DOHH2 (cell line): ENCODE measurements at regions not wholly inside any gene's neighbourhood (a gene's known extent, or its start where the extent isn't known, plus 50 kb on each side); places are given as distances from the start of the nearest gene placed in this dataset.

Experiments used
- EZH2phosphoT487 ChIP-seq: fragments of 200-600 bp; sonication (generic); IDR thresholded peaks from 2 replicates; pipeline ENCODE4 v1.6.1; 2017; ENCODE audit warnings: borderline replicate concordance, mild to moderate bottlenecking, antibody characterized with exemption, low read length, moderate library complexity, mixed read lengths
- TF ChIP-seq, protein P1 (sequence below): fragments of 200-600 bp; sonication (generic); IDR thresholded peaks from one replicate; pipeline ENCODE4 v1.5.1; 2014; ENCODE audit warnings: antibody characterized with exemption, mild to moderate bottlenecking, low read depth, low read length; ENCODE audit not compliant: poor library complexity, severe bottlenecking

DNA sequence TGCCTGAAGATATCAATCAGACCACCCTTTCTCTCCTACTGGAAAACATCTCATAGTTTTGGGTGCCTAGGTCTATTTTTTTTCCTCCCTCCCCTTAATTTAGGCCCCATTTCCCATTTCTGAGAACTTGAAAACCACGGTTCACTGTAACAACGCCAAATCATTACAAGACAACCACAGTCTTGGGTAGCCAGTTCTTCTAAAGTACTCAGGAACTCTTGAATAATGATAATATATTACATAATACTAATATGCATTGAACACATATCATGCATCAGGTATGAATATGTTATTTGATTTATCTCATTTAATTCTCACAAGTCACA is 185.1 kb upstream of the ADO start:
- TF ChIP-seq, protein P1, sequence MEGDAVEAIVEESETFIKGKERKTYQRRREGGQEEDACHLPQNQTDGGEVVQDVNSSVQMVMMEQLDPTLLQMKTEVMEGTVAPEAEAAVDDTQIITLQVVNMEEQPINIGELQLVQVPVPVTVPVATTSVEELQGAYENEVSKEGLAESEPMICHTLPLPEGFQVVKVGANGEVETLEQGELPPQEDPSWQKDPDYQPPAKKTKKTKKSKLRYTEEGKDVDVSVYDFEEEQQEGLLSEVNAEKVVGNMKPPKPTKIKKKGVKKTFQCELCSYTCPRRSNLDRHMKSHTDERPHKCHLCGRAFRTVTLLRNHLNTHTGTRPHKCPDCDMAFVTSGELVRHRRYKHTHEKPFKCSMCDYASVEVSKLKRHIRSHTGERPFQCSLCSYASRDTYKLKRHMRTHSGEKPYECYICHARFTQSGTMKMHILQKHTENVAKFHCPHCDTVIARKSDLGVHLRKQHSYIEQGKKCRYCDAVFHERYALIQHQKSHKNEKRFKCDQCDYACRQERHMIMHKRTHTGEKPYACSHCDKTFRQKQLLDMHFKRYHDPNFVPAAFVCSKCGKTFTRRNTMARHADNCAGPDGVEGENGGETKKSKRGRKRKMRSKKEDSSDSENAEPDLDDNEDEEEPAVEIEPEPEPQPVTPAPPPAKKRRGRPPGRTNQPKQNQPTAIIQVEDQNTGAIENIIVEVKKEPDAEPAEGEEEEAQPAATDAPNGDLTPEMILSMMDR, result no peak
- no peak for TF ChIP-seq EZH2phosphoT487
